Glutamatergic neuron (in vitro differentiated cells): ENCODE measurements at regions not wholly inside any gene's neighbourhood (a gene's known extent, or its start where the extent isn't known, plus 50 kb on each side); places are given as distances from the start of the nearest gene placed in this dataset.

Experiments used
- DNase-seq: peaks from one replicate; pipeline ENCODE4 v3.0.0; 2022
- H3K27ac Mint-ChIP-seq: one replicate; pipeline ENCODE4 v1.8.0; 2020; ENCODE audit warnings: mild to moderate bottlenecking, mixed read lengths, inconsistent platforms; ENCODE audit not compliant: unreplicated experiment
- H3K27me3 Mint-ChIP-seq: one replicate; pipeline ENCODE4 v1.8.0; 2020; ENCODE audit warnings: mild to moderate bottlenecking, moderate library complexity, mixed read lengths, inconsistent platforms; ENCODE audit not compliant: unreplicated experiment
- H3K36me3 Mint-ChIP-seq: one replicate; pipeline ENCODE4 v1.8.0; 2020; ENCODE audit warnings: mild to moderate bottlenecking, mixed read lengths, inconsistent platforms; ENCODE audit not compliant: unreplicated experiment
- H3K4me1 Mint-ChIP-seq: one replicate; pipeline ENCODE4 v1.8.0; 2020; ENCODE audit warnings: mild to moderate bottlenecking, low read depth, mixed read lengths, inconsistent platforms; ENCODE audit not compliant: unreplicated experiment
- H3K4me3 Mint-ChIP-seq: one replicate; pipeline ENCODE4 v1.8.0; 2020; ENCODE audit warnings: mild to moderate bottlenecking, mixed read lengths, inconsistent platforms; ENCODE audit not compliant: unreplicated experiment
- H3K9me3 Mint-ChIP-seq: one replicate; pipeline ENCODE4 v1.8.0; 2020; ENCODE audit warnings: mild to moderate bottlenecking, moderate library complexity, mixed read lengths, inconsistent platforms; ENCODE audit not compliant: unreplicated experiment
- TF ChIP-seq, protein P1 (sequence below): fragments of 200-600 bp; sonication (generic); IDR thresholded peaks from one replicate; pipeline ENCODE4 v1.5.0; 2021; ENCODE audit not compliant: partially characterized antibody, unreplicated experiment

DNA sequence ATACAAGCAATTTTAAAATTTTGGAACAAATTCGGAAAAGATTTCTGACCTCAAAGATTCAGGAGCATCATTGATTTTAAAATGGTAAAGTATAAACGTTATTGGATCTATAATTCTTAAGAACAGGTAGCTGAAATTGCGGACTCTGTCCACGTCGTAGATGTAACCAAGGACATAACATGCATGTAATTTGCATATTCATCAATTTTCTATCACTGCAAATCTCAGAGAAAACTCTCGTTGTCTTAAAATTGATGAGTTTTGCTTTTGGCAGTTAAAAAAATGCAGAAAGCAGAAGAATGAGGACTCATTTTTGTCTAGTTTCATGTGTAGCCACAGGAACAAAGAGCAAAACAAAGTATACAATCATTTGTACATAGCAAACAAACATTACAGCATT is 1094.4 kb downstream of the SI start:
- Mint-ChIP-seq H3K27ac (no peak overlapping the region), H3K4me3 (no peak overlapping the region), H3K9me3 (no peaks in the 10 kb centered on the region), H3K27me3 (no peaks in the 10 kb centered on the region), H3K4me1 (no peaks in the 10 kb centered on the region), H3K36me3 (no peaks in the 10 kb centered on the region)
- TF ChIP-seq, protein P1, sequence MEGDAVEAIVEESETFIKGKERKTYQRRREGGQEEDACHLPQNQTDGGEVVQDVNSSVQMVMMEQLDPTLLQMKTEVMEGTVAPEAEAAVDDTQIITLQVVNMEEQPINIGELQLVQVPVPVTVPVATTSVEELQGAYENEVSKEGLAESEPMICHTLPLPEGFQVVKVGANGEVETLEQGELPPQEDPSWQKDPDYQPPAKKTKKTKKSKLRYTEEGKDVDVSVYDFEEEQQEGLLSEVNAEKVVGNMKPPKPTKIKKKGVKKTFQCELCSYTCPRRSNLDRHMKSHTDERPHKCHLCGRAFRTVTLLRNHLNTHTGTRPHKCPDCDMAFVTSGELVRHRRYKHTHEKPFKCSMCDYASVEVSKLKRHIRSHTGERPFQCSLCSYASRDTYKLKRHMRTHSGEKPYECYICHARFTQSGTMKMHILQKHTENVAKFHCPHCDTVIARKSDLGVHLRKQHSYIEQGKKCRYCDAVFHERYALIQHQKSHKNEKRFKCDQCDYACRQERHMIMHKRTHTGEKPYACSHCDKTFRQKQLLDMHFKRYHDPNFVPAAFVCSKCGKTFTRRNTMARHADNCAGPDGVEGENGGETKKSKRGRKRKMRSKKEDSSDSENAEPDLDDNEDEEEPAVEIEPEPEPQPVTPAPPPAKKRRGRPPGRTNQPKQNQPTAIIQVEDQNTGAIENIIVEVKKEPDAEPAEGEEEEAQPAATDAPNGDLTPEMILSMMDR: no peak
- DNase-seq: no peak

DNA sequence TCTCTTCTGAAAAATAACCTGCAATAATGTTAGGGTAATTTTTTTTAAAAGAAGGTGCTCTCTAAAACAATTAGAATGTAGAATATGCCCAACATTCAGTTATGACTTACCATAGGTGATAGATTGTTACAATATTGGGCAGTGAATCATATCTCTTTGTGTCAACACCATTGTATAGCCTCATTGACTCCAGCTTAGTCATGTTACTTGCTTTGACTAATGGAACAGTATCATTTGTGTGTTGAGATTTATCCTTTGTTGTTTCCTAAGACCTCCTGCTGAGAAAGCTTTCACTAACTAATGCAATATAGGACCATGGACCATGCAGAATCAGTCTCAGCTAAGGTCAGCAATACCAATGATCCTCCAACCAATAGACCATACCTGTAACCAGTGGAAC is 1106.4 kb downstream of the SI start:
- Mint-ChIP-seq H3K27ac (no peak overlapping the region), H3K27me3 (no peaks in the 10 kb centered on the region)

DNA sequence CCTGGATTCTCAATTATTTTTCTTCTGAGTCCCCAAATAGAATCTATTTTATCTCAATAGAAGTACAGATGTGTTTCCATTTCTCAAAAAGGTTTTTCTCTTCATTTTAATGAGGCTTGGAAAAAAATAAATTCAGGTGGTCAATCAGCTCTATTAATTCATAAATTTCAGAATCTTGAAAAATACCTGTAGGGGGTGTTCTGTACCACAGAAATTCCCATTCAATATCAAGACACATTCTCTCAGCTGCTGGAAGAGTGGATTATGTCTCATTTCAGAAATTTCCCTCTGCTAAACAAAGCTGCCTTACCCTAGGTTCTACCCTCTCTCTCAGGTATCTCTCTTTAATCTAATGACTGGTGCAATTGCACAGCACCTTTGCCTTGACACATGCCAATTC is 1121.2 kb downstream of the SI start:
- Mint-ChIP-seq H3K4me3 (no peak overlapping the region), H3K36me3 (no peaks in the 10 kb centered on the region), H3K9me3 (no peaks in the 10 kb centered on the region), H3K4me1 (no peaks in the 10 kb centered on the region), H3K27me3 (no peaks in the 10 kb centered on the region), H3K27ac (no peak overlapping the region)
- TF ChIP-seq, protein P1: no peak
- DNase-seq: no peak

More for the DNA sequence above, 1106.4 kb downstream of the SI start:
- Mint-ChIP-seq H3K4me1 (no peaks in the 10 kb centered on the region), H3K4me3 (no peak overlapping the region), H3K9me3 (no peaks in the 10 kb centered on the region), H3K36me3 (no peaks in the 10 kb centered on the region)
- no peak for DNase-seq
- TF ChIP-seq, protein P1: no peak

DNA sequence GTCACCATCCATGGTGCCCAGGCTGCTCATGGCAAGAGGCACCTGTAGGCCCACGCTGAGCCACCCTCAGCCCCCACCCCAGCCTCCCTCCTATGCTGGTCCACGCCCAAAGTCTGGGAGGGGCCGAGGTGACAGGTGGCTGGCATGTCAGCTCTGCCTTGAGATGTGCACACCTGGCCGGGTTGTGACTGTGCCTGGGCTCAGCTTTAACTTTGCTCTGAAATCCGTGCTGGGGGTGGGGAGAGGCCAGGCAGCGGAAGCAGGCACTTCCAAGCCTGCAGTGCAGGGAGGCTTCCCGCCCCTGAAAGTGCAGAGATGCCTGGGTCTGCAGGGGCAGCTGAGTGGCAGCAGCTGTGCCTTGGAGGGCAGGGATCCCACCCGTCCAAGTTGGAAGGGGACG is 1124.8 kb downstream of the SI start:
- DNase-seq: no peak

DNA sequence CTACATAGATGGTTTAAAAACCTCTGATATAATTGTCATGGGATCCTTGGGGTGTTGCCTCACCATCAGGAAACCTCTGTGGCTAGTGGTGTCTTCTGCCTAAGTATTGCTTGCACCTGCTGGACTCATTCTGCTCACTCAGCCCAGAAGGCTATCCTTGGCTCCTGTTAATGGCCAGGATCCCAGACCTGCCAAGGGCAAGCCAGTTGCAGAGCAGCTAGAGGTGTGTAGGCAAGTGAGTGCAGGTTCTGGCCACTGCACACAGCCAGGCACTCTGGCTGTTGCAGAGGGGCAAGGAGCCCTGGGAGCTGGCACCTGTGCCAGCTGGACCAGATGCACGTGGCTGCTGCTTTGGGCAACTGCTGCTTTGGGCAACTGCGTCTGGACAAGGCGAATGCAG is 1125.8 kb downstream of the SI start:
- Mint-ChIP-seq H3K36me3 (no peaks in the 10 kb centered on the region), H3K27ac (no peak overlapping the region), H3K27me3 (no peaks in the 10 kb centered on the region), H3K9me3 (no peaks in the 10 kb centered on the region), H3K4me1 (no peaks in the 10 kb centered on the region), H3K4me3 (no peak overlapping the region)
- TF ChIP-seq, protein P1: no peak
- DNase-seq: no peak

More for the DNA sequence above, 1124.8 kb downstream of the SI start:
- no peaks in the 10 kb centered on the region for H3K4me1 Mint-ChIP-seq
- H3K9me3 Mint-ChIP-seq: no peaks in the 10 kb centered on the region
- H3K4me3 Mint-ChIP-seq: no peak overlapping the region
- H3K36me3 Mint-ChIP-seq: no peaks in the 10 kb centered on the region
- TF ChIP-seq, protein P1: no peak
- H3K27me3 Mint-ChIP-seq: no peaks in the 10 kb centered on the region
- H3K27ac Mint-ChIP-seq: no peak overlapping the region
